ENCODE measurements at regions not wholly inside any gene's neighbourhood (a gene's known extent, or its start where the extent isn't known, plus 50 kb on each side); places are given as distances from the start of the nearest gene placed in this dataset.
"Not testable (repeated sequence)": the region's sequence is repeated elsewhere in the genome, so short reads cannot be mapped to it uniquely, and the experiment has no call there.

DNA sequence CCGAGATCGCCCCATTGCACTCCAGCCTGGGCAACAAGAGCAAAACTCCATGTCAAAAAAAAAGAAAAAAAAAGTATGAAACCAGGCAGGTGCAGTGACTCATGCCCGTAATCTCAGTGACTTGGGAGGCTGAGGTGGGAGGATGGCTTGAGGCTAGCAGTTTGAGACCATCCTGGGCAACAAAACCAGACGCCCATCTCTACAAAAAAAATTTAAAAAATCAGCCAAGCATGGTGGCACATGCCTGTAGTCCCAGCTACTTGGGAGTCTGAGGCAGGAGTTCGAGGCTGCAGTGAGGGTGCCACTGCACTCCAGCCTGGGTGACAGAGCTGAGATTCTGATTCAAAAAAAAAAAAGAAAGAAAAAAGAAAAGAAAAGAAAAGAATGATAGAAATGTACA lies 277.8 kb downstream of the MYCN start:
- no peaks in the 10 kb centered on the region for H3K79me1 ChIP-seq (ENCODE audit: insufficient read depth, low read depth, low read length, poor library complexity, severe bottlenecking)
- no peaks in the 10 kb centered on the region for H3K9me3 ChIP-seq (ENCODE audit: control insufficient read depth, low read depth, low read length)
- Mint-ChIP-seq H3K27me3 (ENCODE audit: low read depth) (peaks cover 5% of the 10 kb centered on the region), H3K27ac (no peak overlapping the region), H3K36me3 (ENCODE audit: insufficient read depth in 1 of 3, low read depth in 3 of 3) (peaks cover 0 to 7% (median 5%) of the 10 kb centered on the region in 3 experiments; a peak in 3 of 7 replicates), H3K9me3 (peaks cover 6 to 8% of the 10 kb centered on the region in 2 experiments; a peak in 2 of 5 replicates), H3K4me1 (peaks cover 17 to 23% of the 10 kb centered on the region in 2 experiments), H3K4me3 (no peak overlapping the region)
- no peak overlapping the region for H3T11ph ChIP-seq (ENCODE audit: low read length)
- no peak overlapping the region for H3K23ac ChIP-seq (ENCODE audit: insufficient read length, low read depth, low read length)
- no peak overlapping the region for H2BK15ac ChIP-seq (ENCODE audit: low read depth, low read length)
- H4K91ac ChIP-seq (ENCODE audit: insufficient read length, low read depth, low read length), result no peak overlapping the region
- H3K27me3 ChIP-seq (ENCODE audit: insufficient read depth, low read length), result no peaks in the 10 kb centered on the region
- H2AFZ ChIP-seq (ENCODE audit: low read length), result no peak overlapping the region
- H4K5ac ChIP-seq (ENCODE audit: insufficient read length, low read depth, low read length), result no peak overlapping the region
- no peak overlapping the region for H2AK5ac ChIP-seq (ENCODE audit: insufficient read length, low read length)
- no peak overlapping the region for H2BK20ac ChIP-seq (ENCODE audit: low read depth, low read length, poor library complexity, severe bottlenecking)
- H2BK12ac ChIP-seq (ENCODE audit: insufficient read length, low read depth, low read length), result no peak overlapping the region
- TF ChIP-seq, protein P1, sequence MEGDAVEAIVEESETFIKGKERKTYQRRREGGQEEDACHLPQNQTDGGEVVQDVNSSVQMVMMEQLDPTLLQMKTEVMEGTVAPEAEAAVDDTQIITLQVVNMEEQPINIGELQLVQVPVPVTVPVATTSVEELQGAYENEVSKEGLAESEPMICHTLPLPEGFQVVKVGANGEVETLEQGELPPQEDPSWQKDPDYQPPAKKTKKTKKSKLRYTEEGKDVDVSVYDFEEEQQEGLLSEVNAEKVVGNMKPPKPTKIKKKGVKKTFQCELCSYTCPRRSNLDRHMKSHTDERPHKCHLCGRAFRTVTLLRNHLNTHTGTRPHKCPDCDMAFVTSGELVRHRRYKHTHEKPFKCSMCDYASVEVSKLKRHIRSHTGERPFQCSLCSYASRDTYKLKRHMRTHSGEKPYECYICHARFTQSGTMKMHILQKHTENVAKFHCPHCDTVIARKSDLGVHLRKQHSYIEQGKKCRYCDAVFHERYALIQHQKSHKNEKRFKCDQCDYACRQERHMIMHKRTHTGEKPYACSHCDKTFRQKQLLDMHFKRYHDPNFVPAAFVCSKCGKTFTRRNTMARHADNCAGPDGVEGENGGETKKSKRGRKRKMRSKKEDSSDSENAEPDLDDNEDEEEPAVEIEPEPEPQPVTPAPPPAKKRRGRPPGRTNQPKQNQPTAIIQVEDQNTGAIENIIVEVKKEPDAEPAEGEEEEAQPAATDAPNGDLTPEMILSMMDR (conservative IDR thresholded peaks at IDR 0.05), result no peak
- no peak overlapping the region for H2BK120ac ChIP-seq (ENCODE audit: low read depth, low read length, poor library complexity, severe bottlenecking)
- no peak overlapping the region for H3K4me2 ChIP-seq (ENCODE audit: insufficient read depth, insufficient read length, low read length)
- H3K23me2 ChIP-seq (ENCODE audit: insufficient read length, low read depth, low read length, poor library complexity, severe bottlenecking), result no peaks in the 10 kb centered on the region
- no peak overlapping the region for H3K4ac ChIP-seq (ENCODE audit: low read depth, low read length)
- no peak overlapping the region for H3K18ac ChIP-seq (ENCODE audit: insufficient read length, low read depth, low read length)
- H3K27ac ChIP-seq (ENCODE audit: insufficient read length, low read depth, low read length), result no peak overlapping the region
- H4K8ac ChIP-seq (replicated peaks; ENCODE audit: insufficient read length, low read depth, low read length), result no peak overlapping the region
- no peaks in the 10 kb centered on the region for H4K20me1 ChIP-seq (ENCODE audit: control insufficient read depth, insufficient read depth, insufficient read length)
- no peak overlapping the region for H2BK5ac ChIP-seq (ENCODE audit: insufficient read length, low read length)
- peaks cover 6% of the 10 kb centered on the region; the same call in 1 of the 2 replicates for H3K4me1 ChIP-seq (ENCODE audit: insufficient read depth, low read length)
- no CpG with 5 or more reads among the region's 5 CpGs for WGBS (ENCODE audit: extremely low coverage, insufficient read length, low lambda C conversion rate)
- no peak overlapping the region for H3K14ac ChIP-seq (ENCODE audit: insufficient read depth, low read length)
- no peak overlapping the region for H3K9ac ChIP-seq (ENCODE audit: extremely low read depth, insufficient read length, low read length)
- no peak for DNase-seq
- H3K56ac ChIP-seq (ENCODE audit: insufficient read length, low read depth, low read length), result no peak overlapping the region
- H3K79me2 ChIP-seq (ENCODE audit: insufficient read depth, low read length), result no peaks in the 10 kb centered on the region

DNA sequence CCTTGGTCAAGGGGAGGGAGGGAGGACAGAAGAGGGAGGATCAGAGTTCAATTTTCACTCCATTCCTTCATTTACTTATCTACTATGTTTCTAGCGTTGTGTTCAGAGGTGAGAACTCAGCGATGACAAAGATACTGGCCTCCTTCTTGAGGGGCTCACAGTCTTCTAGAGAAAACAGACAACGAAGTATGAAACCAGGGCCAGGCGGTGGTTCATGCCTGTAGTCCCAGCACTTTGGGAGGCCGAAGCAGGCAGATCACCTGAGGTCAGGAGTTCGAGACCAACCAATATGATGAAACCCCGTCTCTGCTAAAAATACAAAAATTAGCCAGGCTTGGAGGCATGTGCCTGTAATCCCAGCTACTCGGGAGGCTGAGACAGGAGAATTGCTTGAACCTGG lies 277.4 kb downstream of the MYCN start:
- not testable (repeated sequence) for H2BK15ac ChIP-seq (ENCODE audit: low read depth, low read length); H4K5ac ChIP-seq (ENCODE audit: insufficient read length, low read depth, low read length); H3K27ac Mint-ChIP-seq; H3K4me1 ChIP-seq (ENCODE audit: insufficient read depth, low read length); H4K20me1 ChIP-seq (ENCODE audit: control insufficient read depth, insufficient read depth, insufficient read length); H3K27me3 Mint-ChIP-seq (ENCODE audit: low read depth); H3K27ac ChIP-seq (ENCODE audit: insufficient read length, low read depth, low read length); H3K4me2 ChIP-seq (ENCODE audit: insufficient read depth, insufficient read length, low read length); H3K27me3 ChIP-seq (ENCODE audit: insufficient read depth, low read length); H2AFZ ChIP-seq (ENCODE audit: low read length); H3T11ph ChIP-seq (ENCODE audit: low read length); DNase-seq; H3K23me2 ChIP-seq (ENCODE audit: insufficient read length, low read depth, low read length, poor library complexity, severe bottlenecking); H4K91ac ChIP-seq (ENCODE audit: insufficient read length, low read depth, low read length); H3K4me3 Mint-ChIP-seq; H3K18ac ChIP-seq (ENCODE audit: insufficient read length, low read depth, low read length); H3K9ac ChIP-seq (ENCODE audit: extremely low read depth, insufficient read length, low read length); H3K56ac ChIP-seq (ENCODE audit: insufficient read length, low read depth, low read length); H3K36me3 Mint-ChIP-seq (ENCODE audit: insufficient read depth in 1 of 3, low read depth in 3 of 3); H3K9me3 ChIP-seq (ENCODE audit: control insufficient read depth, low read depth, low read length); H3K4ac ChIP-seq (ENCODE audit: low read depth, low read length); H2BK20ac ChIP-seq (ENCODE audit: low read depth, low read length, poor library complexity, severe bottlenecking); H3K23ac ChIP-seq (ENCODE audit: insufficient read length, low read depth, low read length); H4K8ac ChIP-seq (replicated peaks; ENCODE audit: insufficient read length, low read depth, low read length); H2BK120ac ChIP-seq (ENCODE audit: low read depth, low read length, poor library complexity, severe bottlenecking); H2BK5ac ChIP-seq (ENCODE audit: insufficient read length, low read length); H3K9me3 Mint-ChIP-seq; H3K79me1 ChIP-seq (ENCODE audit: insufficient read depth, low read depth, low read length, poor library complexity, severe bottlenecking); H3K14ac ChIP-seq (ENCODE audit: insufficient read depth, low read length); H2AK5ac ChIP-seq (ENCODE audit: insufficient read length, low read length); H3K79me2 ChIP-seq (ENCODE audit: insufficient read depth, low read length); H2BK12ac ChIP-seq (ENCODE audit: insufficient read length, low read depth, low read length)
- H3K4me1 Mint-ChIP-seq, result peaks cover 16 to 20% of the 10 kb centered on the region in 2 experiments
- WGBS (ENCODE audit: extremely low coverage, insufficient read length, low lambda C conversion rate), result no CpG with 5 or more reads among the region's 8 CpGs

Measured in H9 (cell line).